ENCODE measurements at regions not wholly inside any gene's neighbourhood (a gene's known extent, or its start where the extent isn't known, plus 50 kb on each side); places are given as distances from the start of the nearest gene placed in this dataset.
"Not testable (repeated sequence)": the region's sequence is repeated elsewhere in the genome, so short reads cannot be mapped to it uniquely, and the experiment has no call there.

GRCh38 chr19:27865927-27866777 lies 1346.8 kb downstream of the UQCRFS1 start:
- peaks cover 0 to 8% of the 10 kb centered on the region in 2 donors for H3K9me3 ChIP-seq
- H3K4me1 ChIP-seq: no peaks in the 10 kb centered on the region
- no peak for TF ChIP-seq CTCF (IDR thresholded peaks at IDR 0.05)
- H3K4me3 ChIP-seq: no peak overlapping the region
- H3K27me3 ChIP-seq: no peaks in the 10 kb centered on the region
- no peak for DNase-seq (ENCODE audit: low spot score in 2 of 2)
- no peak overlapping the region for H3K27ac ChIP-seq
- H3K36me3 ChIP-seq: no peaks in the 10 kb centered on the region
- intact Hi-C loops (cut with DNase I): no loop called here

- Histone ChIP-seq H3K4me3 (no peak overlapping the region), H3K4me1 (no peaks in the 10 kb centered on the region), H3K27me3 (no peaks in the 10 kb centered on the region), H3K36me3 (no peaks in the 10 kb centered on the region), H3K9me3 (peaks cover 17 to 32% of the 10 kb centered on the region in 2 donors), H3K27ac (no peak overlapping the region)
- DNase-seq (ENCODE audit: low spot score in 2 of 2): no peak
- intact Hi-C loops (cut with DNase I): no loop called here
- TF ChIP-seq CTCF (IDR thresholded peaks at IDR 0.05): no peak
Measured at GRCh38 chr19:27861411-27861975, 1351.5 kb downstream of the UQCRFS1 start.

GRCh38 chr19:27860309-27860934 lies 1352.5 kb downstream of the UQCRFS1 start:
- intact Hi-C loops (cut with DNase I): no loop called here
- H3K27ac ChIP-seq: no peak overlapping the region
- H3K36me3 ChIP-seq: no peaks in the 10 kb centered on the region
- H3K9me3 ChIP-seq: peaks cover 17 to 33% of the 10 kb centered on the region in 2 donors
- no peak for TF ChIP-seq CTCF (IDR thresholded peaks at IDR 0.05)
- no peaks in the 10 kb centered on the region for H3K4me1 ChIP-seq
- no peak for DNase-seq (ENCODE audit: low spot score in 2 of 2)
- no peaks in the 10 kb centered on the region for H3K27me3 ChIP-seq
- H3K4me3 ChIP-seq: no peak overlapping the region

- no peaks in the 10 kb centered on the region for H3K4me1 ChIP-seq
- no peak for DNase-seq (ENCODE audit: low spot score in 2 of 2)
- H3K36me3 ChIP-seq: no peaks in the 10 kb centered on the region
- no peaks in the 10 kb centered on the region for H3K27me3 ChIP-seq
- no peak for TF ChIP-seq CTCF (IDR thresholded peaks at IDR 0.05)
- no peak overlapping the region for H3K27ac ChIP-seq
- peaks cover 17 to 33% of the 10 kb centered on the region in 2 donors for H3K9me3 ChIP-seq
- intact Hi-C loops (cut with DNase I): no loop called here
- H3K4me3 ChIP-seq: no peak overlapping the region
Measured at GRCh38 chr19:27859689-27860088, 1353.3 kb downstream of the UQCRFS1 start.

GRCh38 chr19:27858981-27859581 lies 1353.9 kb downstream of the UQCRFS1 start:
- H3K9me3 ChIP-seq: peaks cover 17 to 33% of the 10 kb centered on the region in 2 donors

GRCh38 chr19:27852931-27853330 lies 1360.0 kb downstream of the UQCRFS1 start:
- intact Hi-C loops (cut with DNase I); DNase-seq (ENCODE audit: low spot score in 2 of 2); H3K4me3 ChIP-seq; H3K27ac ChIP-seq; H3K36me3 ChIP-seq; H3K4me1 ChIP-seq; H3K27me3 ChIP-seq: not testable (repeated sequence)
- peaks cover 0 to 29% of the 10 kb centered on the region in 2 donors for H3K9me3 ChIP-seq

More at GRCh38 chr19:27858981-27859581, 1353.9 kb downstream of the UQCRFS1 start:
- no peak for DNase-seq (ENCODE audit: low spot score in 2 of 2)
- no peak for TF ChIP-seq CTCF (IDR thresholded peaks at IDR 0.05)
- no peaks in the 10 kb centered on the region for H3K4me1 ChIP-seq
- no peak overlapping the region for H3K4me3 ChIP-seq
- intact Hi-C loops (cut with DNase I): no loop called here
- no peaks in the 10 kb centered on the region for H3K27me3 ChIP-seq
- no peaks in the 10 kb centered on the region for H3K36me3 ChIP-seq
- no peak overlapping the region for H3K27ac ChIP-seq
